HG02938 (cell line): ENCODE measurements at regions not wholly inside any gene's neighbourhood (a gene's known extent, or its start where the extent isn't known, plus 50 kb on each side); places are given as distances from the start of the nearest gene placed in this dataset.

Source experiments
- ATAC-seq: cut with Tn5 transposase; IDR thresholded peaks from one replicate; pipeline ENCODE4 v1.9.1; 2021; ENCODE audit warnings: mild to moderate bottlenecking, moderate library complexity; ENCODE audit not compliant: unreplicated experiment

GRCh38 chr3:177752831-177753230 is 555.5 kb upstream of the TBL1XR1 start:
- ATAC-seq = no peak

- ATAC-seq = no peak
Measured at GRCh38 chr3:177753451-177754155, 556.3 kb upstream of the TBL1XR1 start.

GRCh38 chr3:177754508-177754921 is 557.2 kb upstream of the TBL1XR1 start:
- ATAC-seq = no peak

- ATAC-seq = no peak
Measured at GRCh38 chr3:177758126-177758525, 560.8 kb upstream of the TBL1XR1 start.

GRCh38 chr3:177760803-177761202 is 563.5 kb upstream of the TBL1XR1 start:
- ATAC-seq = no peak

GRCh38 chr3:177764377-177764912 is 567.2 kb upstream of the TBL1XR1 start:
- no peak for ATAC-seq

GRCh38 chr3:177764933-177765332 is 567.7 kb upstream of the TBL1XR1 start:
- ATAC-seq = no peak

GRCh38 chr3:177770383-177771230 is 573.3 kb upstream of the TBL1XR1 start:
- no peak for ATAC-seq

GRCh38 chr3:177771780-177772179 is 574.5 kb upstream of the TBL1XR1 start:
- ATAC-seq = no peak

- no peak for ATAC-seq
Measured at GRCh38 chr3:177772908-177773557, 575.8 kb upstream of the TBL1XR1 start.

- no peak for ATAC-seq
Measured at GRCh38 chr3:177773717-177774116, 576.4 kb upstream of the TBL1XR1 start.

- no peak for ATAC-seq
Measured at GRCh38 chr3:177776661-177777101, 579.4 kb upstream of the TBL1XR1 start.

- peak; percentile 94 for ATAC-seq
Measured at GRCh38 chr3:177777699-177778098, 580.4 kb upstream of the TBL1XR1 start.

- no peak for ATAC-seq
Measured at GRCh38 chr3:177778633-177779032, 581.4 kb upstream of the TBL1XR1 start.

GRCh38 chr3:177781686-177782161 is 584.4 kb upstream of the TBL1XR1 start:
- no peak for ATAC-seq

- no peak for ATAC-seq
Measured at GRCh38 chr3:177783338-177783737, 586.1 kb upstream of the TBL1XR1 start.

- ATAC-seq = no peak
Measured at GRCh38 chr3:177783767-177784166, 586.5 kb upstream of the TBL1XR1 start.

- peak; percentile 85 for ATAC-seq
Measured at GRCh38 chr3:177787279-177788041, 590.2 kb upstream of the TBL1XR1 start.

- ATAC-seq = no peak
Measured at GRCh38 chr3:177789500-177789899, 592.2 kb upstream of the TBL1XR1 start.

- no peak for ATAC-seq
Measured at GRCh38 chr3:177792311-177793030, 595.2 kb upstream of the TBL1XR1 start.
